GM19395 (cell line): ENCODE measurements at regions not wholly inside any gene's neighbourhood (a gene's known extent, or its start where the extent isn't known, plus 50 kb on each side); places are given as distances from the start of the nearest gene placed in this dataset.

Source experiments
- ATAC-seq: cut with Tn5 transposase; IDR thresholded peaks from one replicate; pipeline ENCODE4 v1.9.1; 2021; ENCODE audit warnings: mild to moderate bottlenecking, moderate library complexity; ENCODE audit not compliant: unreplicated experiment

DNA sequence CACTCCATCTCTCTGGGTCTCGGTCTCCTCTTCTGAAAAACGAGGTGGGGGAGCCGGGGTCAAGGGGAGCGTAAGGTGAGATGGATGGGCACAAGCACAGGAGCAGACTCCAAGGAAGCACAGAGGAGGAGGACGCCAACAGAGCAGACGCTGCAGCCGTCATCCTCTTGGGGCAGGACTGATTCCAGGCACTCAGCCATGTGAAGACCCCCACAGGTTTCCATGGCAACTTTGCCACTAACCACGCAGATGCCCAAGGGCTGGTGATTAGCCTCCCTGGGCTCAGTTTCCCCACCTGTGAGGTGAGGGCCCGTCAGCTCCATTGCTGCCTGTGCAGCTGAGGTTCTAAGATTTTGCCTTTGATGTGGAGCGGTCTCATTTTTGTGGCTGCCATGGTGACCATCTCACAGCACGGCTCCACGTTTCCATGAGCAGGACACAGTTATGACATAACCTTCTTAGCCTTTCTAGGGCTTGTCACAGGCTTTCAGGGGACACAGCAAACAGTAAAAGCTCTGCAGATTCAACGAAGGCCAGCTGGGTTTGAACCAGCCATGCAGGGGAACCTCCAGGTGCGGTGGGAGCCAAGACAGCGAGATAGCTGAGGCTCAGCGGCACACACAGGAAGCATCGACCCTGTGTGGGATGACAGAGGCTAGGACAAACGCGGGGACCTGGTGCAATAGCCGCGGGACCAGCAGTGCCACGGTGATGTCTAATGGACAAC is 170.3 kb downstream of the NUP210 start:
- ATAC-seq, result no peak

DNA sequence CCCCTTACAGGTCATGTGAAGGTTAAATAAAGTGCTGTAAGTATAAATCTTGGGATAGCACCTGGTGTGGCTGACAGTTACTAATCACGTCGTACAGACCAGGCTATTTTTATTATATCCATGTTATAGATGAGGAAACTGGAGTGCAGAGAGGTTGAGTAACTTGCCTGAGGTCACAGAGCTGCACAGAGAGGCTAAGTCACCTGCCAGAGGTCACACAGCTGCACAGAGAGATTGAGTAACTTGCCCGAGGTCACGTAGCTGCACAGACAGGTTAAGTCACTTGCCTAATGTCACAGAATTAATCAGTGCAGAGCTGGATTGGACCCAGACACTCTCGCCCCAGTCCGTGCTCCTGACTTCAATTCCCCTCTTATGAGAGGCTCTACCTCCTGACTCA is 171.5 kb downstream of the NUP210 start:
- no peak for ATAC-seq

DNA sequence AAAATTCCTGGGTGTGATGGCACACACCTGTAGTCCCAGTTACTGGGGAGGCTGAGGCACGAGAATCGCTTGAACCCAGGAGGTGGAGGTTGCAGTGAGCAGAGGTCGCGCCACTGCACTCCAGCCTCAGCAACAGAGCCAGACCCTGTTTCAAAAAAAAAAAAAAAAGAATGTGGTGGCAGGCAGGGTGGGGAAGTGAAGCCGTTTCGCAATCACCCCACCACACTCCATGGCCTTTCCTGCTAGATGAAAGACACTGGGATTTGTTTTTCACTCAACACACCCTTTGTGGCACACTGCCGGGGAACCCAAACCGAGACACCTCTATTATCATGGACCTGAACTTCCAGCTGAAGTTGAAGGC is 172.4 kb upstream of the IQSEC1 start:
- no peak for ATAC-seq

DNA sequence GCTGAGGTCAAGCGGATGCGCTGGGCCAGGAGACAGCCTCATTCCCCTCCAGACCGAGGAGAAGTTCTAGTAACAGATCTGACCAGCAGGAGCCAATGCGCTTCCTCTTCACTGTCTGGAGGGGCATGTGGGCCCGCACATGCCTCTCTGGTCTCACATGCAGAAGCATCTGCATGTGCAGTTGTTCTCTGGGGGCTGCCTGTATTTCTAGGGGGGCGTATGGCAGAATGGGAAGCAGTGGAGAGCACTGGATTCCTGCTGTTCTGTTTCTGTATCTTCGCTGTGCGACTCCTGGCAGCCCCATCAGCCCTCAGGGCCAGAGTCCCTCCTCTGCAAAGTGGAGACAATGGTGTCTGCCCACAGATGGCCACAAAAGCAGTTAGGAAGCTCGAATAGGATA is 170.4 kb upstream of the IQSEC1 start:
- ATAC-seq, result no peak

DNA sequence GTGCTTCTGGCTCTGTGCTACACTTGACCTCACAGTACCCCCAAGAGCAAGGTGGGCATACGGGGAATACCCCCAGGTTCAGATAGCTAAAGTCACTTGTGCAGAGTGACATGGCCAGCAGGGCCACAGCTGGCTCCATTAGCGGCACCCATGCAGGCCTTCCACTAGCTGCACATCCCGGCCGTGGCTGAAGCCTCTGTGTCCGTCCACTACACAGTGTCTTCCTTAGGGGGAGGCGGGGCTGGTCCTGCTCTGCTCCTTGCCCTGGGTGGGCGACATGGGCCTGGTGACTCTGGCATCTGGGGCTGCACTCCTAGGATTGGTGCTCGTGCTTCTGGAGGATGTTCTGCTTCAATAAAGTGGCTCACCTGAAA is 169.1 kb upstream of the IQSEC1 start:
- no peak for ATAC-seq

DNA sequence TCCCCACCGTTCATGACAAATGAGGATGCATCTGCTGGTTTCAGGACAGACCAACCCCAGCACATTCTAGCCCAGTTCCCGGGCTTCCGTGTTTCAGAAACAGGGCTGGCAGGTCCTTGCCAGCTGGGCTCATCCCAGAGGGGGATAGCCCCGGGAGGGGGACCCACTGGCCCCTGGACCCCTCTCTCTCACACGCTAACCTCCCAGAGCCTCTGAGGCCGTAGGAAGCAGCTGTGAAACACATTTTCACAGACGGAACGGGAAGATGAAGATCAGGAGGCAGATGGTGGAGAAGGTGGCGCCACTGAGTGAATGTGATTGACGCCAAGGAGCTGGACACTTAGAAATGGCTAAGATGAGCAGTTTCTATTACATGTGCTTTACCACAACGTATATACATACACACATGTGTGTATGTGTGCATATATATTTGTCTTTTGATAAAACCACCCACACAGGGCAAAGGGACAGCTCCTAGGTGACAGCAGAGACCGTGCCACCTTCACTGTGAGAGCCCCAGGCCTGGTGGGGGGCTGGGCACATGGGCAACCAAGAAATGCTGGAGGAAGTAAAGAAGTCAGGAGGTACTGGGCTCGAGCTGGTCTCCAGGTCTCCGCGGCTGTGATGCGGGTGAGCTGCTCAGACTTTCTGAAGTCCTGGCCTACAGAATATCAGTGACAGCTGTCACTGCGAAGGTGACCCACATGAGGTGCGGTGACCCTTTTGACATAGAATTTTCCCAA is 168.6 kb upstream of the IQSEC1 start:
- no peak for ATAC-seq

DNA sequence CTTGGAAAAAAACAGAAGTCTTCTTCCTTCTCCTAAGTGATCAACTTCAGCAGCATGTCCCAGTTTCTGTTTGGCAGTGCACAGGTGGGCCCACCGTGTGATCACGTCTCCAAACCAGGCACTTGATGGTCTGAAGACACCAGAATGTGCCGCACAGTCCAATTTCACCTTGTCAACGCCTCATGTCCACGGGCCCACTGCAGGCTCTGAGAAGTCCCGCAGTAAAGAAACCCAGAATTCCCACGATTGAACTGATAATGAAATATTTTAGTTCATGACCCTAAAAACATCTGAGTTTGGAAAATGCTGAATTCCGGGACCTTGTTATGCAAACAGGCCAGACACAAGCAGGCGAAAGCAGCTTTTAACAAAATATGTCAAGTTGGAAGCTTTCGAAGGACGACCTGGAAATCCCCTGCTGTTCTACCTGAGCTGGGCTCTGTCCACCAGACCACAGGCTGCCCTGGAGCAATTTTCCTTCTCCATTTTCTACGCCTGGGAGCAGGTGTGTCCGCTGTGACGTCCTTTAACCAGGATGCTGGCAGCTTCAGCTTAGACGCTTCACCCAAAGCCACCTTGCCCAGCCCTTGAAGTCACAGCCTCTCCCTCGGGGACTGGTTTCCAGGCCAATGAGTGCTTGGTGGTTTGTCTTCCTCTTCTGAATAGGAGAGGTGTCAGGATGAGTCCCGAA is 167.8 kb upstream of the IQSEC1 start:
- ATAC-seq, result no peak

DNA sequence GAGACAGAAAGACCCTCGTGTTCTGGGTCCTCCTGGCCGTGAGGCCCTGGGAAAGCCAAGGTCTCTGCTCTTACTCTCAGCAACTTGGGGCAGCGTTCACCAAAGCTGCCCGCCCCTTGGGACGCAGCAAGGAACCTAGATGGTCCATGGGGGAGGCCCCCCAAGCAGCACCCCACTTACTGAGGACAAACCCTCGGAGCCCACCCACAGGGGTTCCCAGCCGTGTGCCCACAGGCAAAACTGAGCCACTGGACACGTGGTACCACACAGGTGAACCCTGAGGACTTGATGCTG is 166.2 kb upstream of the IQSEC1 start:
- no peak for ATAC-seq

DNA sequence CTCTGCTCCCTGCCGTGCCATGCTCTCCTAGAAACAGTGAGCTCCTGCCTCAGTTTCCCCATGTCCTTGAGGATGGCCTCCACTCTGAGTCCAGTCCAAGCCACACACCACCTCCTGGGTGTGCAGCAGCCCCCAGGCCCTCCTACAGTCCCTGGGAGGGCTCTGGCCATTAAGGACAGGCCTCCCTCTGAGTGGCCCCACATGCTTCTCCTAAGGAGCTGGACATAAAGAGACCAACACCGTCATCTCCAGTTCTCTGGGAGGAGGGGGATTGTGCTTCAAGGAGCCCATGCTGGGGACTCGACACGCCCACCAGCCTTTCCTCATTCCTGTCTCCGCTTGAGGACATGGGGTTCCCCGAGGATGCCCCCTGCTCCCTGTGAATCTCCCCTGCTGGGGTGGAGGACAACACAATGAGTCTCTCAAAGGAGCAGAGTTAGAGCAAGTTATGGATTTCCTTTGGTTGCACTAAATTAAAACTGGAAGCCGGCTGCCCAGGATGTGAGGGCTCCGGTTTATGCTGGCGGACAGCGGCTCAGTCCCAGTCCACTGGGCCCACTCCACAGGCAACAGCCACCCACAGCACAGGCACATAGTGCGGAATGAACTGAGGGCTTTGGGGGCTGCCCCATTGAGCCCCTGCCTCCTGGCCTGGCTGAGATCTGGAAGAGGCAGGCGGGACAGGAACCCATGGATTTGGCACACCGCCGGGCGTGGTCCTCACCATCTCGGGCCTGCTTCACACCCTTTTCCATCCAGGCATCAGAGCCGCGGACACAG is 165.6 kb upstream of the IQSEC1 start:
- no peak for ATAC-seq

DNA sequence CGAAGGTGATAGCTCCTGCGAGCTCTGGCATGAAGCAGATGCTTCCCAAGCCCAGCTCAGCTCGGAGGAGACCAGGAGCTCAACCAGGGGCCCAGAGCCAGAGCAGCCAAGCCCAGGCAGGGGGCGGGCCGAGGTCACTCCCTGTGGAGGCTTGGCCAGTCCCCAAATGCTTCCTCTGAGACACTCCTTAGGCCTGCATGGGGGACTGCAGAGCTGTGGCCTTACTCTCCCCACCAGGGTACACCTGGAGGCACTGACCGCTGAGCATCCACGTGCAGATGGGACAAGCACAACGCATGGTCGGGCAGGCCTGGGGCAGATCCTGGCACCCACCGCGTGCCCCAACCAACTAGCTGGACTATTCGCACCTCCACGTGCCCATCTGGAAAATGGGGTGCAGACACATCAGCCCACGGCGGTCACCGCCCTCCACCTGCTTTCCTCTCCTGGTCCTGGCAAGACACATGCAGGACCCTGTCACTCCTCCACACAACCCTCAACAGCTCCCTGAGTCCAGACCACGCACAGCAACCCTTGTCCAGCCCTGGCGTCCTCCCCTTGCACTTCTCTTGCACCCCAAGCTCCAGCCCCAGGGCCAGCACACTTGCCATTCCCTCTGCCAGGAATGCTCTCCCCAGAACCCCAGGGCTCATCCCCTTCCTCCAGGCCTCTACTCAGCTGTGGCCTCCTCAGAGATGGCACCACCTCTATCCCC is 164.7 kb upstream of the IQSEC1 start:
- no peak for ATAC-seq

DNA sequence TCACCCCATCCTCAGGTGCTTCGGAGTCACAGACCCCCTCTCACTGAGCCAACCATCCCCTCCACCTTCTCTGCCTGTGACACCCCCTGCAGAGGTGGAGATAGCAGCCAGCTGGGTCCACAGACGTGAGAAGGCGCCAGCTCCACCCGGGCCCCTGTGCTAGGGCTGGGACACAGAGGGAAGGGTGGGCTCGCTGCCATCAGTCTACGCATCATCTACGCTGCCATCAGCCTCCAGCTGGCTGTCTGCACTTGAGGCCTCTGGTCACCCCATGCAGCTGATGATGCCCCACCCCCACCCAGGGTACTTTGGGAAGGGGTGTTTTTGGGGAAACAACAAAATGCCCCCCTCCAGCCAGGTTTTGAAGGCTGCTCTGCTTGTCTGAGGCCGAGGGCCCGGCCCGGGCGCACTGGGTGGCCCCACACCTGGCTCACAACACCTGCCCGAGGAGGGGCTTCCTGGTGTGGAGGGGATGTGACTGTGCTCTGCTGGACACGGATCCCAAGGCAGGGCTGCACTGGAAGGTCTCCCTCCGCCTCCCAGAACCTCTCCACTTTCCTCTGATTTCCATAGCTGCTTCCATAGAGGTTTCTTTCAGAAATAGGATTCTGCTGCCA is 163.4 kb upstream of the IQSEC1 start:
- no peak for ATAC-seq

DNA sequence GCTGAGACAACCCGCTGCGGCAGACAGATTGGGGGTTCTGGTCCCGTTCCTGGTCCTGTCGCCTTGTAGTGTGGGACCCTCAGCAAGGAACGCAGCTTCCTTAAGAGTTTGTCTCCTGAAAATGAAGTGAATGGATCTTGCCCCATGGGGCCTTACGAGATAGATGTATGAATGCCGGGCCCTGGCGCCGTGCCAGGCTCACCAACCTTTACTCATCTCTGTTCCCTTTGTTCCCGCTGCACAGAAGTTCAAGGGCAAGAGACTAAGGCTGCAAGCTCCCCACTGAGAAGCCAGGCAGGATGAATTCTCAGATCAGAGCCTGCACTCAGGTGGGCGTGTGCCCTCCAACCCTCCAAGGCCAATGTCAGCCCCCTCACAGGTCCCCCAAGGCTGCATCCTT is 162.7 kb upstream of the IQSEC1 start:
- ATAC-seq, result no peak

DNA sequence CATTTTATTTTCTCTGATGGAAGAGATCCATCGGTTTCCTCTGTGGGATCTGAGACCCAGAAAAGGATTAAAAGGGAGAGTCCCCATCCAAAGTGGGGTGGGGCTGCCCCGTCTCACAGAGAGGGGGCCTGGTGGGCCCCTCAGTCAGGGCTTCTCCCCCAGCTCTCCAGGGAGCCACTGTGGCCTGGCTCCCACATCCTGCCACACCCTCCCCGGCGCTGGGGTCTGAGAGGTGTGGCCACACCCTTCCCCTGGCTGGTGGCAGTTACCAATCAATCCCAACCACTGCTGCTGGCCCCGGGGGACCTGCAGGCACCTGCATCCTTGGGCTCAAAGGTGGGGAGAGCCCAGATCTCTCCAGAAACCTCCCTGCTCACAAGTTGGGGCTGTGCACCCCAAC is 161.8 kb upstream of the IQSEC1 start:
- no peak for ATAC-seq

DNA sequence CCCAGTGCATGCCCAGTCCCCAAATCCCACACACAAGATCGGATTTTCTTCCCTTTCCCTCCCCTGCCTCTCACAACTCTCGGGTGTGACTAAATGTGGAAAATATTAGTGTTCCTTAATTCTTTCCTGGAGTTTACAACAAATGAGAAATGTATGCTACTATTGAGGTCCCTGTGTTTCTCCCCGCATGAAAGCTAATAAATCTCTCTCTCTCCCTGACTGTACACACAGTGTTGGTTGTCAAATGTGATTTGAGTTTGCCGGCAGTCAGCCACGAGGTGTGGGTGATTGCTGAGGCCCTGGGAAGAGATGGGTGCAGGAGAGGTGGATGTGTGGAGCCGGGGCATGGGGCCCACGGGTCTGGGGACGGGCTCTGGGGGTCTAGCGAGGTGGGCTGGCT is 161.4 kb upstream of the IQSEC1 start:
- no peak for ATAC-seq

DNA sequence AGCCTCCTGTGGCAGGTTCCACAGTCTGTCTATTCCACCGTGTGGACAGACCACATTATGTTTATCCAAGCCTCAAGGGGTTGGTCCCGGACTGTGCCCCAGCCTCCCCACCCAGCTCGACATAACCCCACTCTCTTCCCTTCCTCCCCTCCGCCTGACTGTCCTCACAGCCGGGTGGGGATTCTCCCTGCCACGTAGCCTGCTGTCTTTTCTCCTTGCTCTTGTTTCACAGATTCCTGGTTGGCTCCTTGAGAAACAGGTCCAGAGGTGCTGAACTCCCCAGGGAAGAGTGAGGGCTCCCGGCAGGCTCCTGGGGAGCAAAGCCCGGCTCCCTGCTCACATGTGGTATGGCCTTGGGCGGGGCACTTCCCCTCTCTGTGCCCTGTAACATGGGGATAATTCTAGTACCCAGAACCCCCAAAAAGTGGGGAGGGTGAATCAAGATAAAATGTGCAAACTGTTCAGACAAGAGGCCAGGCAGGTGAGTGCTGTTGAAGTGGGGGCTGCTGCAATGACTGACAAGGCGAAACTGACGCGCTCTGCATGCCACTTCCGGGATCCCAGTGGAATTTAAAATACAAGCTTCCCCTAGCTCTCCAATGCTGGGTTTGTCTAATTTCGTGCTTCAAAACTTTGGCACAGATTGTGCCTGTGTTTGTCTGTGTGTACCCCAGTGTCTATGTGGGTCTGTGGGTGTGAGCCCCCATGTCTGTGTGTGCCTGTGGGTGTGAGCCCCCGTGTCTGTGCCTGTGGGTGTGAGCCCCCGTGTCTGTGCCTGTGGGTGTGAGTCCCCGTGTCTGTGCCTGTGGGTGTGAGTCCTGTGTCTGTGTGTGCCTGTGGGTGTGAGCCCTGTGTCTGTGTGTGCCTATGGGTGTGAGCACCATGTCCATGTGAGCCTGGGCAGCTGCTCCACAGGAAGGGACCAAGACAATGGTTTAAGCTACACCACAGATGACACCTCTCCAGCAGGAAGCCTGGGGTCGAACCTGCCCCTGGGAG is 160.6 kb upstream of the IQSEC1 start:
- ATAC-seq, result no peak

DNA sequence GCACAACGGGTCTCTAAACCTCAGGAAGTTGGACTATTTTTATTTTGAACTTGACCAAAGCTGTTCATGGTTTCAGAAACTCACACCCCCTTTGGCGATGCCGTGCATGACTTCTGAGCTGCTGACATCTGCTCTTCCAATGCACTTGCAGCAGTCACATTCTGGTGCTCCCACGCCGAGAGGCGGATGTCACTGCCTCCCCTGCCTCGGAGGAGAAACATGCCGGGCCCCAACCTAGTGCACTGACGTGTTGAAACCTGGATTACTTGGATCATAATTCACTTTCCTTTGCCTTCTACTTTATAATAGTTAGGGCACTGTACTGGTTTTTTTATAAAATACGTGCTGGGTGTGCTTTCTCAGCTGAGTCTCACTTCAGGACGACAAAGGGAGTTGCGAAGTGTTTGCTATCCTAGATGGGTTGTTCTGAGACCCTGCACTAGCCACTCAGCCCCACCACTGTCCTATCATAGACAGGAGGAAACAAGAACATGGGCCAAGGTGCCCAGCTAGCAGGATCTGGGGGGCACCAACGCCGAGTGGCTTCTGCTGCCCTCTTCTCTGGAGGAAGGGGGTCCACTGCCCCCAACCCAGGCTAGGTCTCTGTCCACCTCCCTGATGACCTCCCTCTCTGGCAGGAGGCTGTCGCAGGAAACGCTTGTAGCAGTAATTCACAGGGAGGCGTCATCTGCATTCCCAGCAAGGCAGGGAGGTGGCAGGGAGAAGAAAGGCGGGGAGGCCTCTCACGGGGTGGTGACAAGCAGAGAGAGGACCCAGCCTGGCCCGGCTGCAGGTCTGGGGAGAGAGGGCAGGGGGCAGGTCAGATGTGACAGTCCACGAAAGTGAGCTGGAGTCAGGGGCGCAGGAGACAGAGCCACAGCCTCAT is 158.8 kb upstream of the IQSEC1 start:
- no peak for ATAC-seq

DNA sequence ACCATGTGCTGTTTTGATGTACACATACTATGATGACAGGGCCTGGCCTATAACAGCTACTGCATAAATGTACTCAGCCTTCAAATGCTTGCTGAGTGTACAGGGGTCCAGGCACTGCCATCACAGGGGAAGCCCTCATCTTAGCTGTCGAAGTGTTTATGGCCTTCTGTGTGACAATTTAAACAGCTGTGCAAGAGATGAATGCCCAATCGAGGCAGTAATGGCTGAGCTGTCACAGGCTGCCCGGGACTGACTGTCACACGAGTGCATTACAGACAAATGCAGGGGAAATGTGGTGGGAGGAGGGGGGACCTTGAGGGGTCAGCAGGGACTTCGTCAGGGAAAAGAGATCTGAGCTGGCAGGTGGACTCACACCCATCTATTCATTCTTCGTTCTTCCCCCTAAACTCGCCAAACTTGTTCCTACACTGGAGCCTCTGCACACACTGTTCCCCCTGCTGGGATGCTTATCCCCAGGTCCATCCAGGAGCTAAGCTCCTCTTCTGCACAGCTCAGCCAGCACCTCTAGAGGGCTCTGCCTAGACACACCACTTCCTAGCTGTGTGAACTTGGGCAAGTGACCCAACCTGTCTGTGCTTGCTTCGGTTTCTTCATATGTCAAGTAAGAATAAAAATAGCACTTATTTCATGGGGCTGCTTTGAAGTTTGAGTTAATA is 156.2 kb upstream of the IQSEC1 start:
- ATAC-seq, result no peak

DNA sequence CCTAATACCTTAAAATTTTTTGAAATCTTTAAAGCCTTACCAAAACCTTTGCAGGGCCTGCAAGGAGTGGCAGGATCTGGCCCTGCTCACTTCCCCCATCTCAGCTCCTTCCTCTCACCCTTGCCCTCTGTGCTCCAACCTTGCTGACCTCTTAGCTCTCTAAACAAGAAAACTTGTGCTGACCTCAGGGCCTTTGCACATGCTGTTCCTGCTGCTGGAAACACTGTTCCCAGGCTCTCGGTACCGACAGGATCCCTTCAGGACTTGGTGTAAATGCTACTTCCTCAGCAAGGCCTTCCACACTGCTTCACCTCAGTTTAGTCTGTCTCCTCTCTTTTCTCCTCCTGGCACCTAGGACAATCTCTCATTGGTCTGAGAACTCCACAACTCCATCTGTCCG is 155.4 kb upstream of the IQSEC1 start:
- no peak for ATAC-seq
